ENCODE measurements at regions not wholly inside any gene's neighbourhood (a gene's known extent, or its start where the extent isn't known, plus 50 kb on each side); places are given as distances from the start of the nearest gene placed in this dataset.

GRCh38 chr15:69505956-69506556, 53.4 kb downstream of the RPLP1 start:
- H3K9ac ChIP-seq (ENCODE audit: low read depth, low read length) = no peak overlapping the region
- no peaks in the 10 kb centered on the region for H3K36me3 ChIP-seq (ENCODE audit: insufficient read depth, low read length)
- no peaks in the 10 kb centered on the region for H3K9me3 ChIP-seq (ENCODE audit: insufficient read depth, low read depth, low read length)
- no peaks in the 10 kb centered on the region for H3K4me1 ChIP-seq (ENCODE audit: insufficient read depth, low read length)
- H3K27me3 ChIP-seq (ENCODE audit: insufficient read depth, low read length) = no peaks in the 10 kb centered on the region
- WGBS = 92% methylated on average over 8 of the region's 9 CpGs
- no peak overlapping the region for H3K4me3 ChIP-seq (ENCODE audit: low read length)
- no peak overlapping the region for H3K27ac ChIP-seq (ENCODE audit: low read depth, low read length)

DNA sequence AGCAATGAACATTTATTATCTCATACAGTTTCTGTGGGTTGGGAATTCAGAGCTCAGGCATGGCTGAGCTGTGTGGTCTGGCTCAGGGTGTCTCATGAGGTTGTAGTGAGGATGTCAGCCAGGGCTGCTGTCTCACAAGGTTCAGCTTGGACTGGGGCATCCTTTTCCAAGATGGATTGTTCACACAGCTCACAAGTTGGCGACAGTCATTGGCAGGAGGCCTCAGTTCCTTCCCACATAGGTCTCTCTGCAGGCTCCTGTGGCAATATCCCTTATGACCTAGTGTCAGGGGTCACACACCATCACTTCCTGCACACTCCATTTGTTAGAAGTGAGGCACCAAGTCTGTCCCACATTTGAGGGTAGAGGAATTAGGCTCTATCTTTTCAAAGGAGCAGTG, 56.0 kb downstream of the RPLP1 start:
- H3K27me3 ChIP-seq (ENCODE audit: insufficient read depth, low read length) = no peaks in the 10 kb centered on the region
- 95% methylated on average over 1 of the region's 1 CpG for WGBS
- H3K4me1 ChIP-seq (ENCODE audit: insufficient read depth, low read length) = no peaks in the 10 kb centered on the region
- H3K4me3 ChIP-seq (ENCODE audit: low read length) = no peak overlapping the region
- H3K36me3 ChIP-seq (ENCODE audit: insufficient read depth, low read length) = no peaks in the 10 kb centered on the region
- no peak overlapping the region for H3K9ac ChIP-seq (ENCODE audit: low read depth, low read length)
- no peak overlapping the region for H3K27ac ChIP-seq (ENCODE audit: low read depth, low read length)
- no peaks in the 10 kb centered on the region for H3K9me3 ChIP-seq (ENCODE audit: insufficient read depth, low read depth, low read length)

GRCh38 chr15:69509131-69509530, 56.5 kb downstream of the RPLP1 start:
- H3K27ac ChIP-seq (ENCODE audit: low read depth, low read length) = no peak overlapping the region
- H3K4me3 ChIP-seq (ENCODE audit: low read length) = no peak overlapping the region
- H3K27me3 ChIP-seq (ENCODE audit: insufficient read depth, low read length) = no peaks in the 10 kb centered on the region
- WGBS = 81% methylated on average over 4 of the region's 4 CpGs
- H3K9ac ChIP-seq (ENCODE audit: low read depth, low read length) = no peak overlapping the region
- H3K4me1 ChIP-seq (ENCODE audit: insufficient read depth, low read length) = no peaks in the 10 kb centered on the region
- H3K36me3 ChIP-seq (ENCODE audit: insufficient read depth, low read length) = no peaks in the 10 kb centered on the region
- no peaks in the 10 kb centered on the region for H3K9me3 ChIP-seq (ENCODE audit: insufficient read depth, low read depth, low read length)

DNA sequence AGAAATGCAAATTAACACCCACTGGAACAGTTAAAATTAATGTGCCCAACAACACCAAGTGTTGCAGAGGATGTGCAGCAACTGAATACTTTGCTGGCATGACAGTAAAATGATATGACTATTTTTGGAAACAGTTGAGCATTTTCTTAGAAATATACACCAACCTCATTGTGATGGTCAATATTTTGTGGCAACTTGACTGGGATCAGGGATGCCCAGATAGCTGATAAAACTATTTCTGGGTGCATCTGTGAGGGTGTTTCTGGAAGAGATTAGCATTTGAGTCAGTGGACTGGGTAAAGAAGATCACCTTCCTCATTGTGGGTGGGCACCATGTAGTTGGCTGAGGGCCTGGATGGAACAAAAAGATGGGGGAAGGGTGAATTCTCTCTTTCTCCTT, 57.9 kb downstream of the RPLP1 start:
- Histone ChIP-seq H3K9me3 (ENCODE audit: insufficient read depth, low read depth, low read length) (peaks cover 4% of the 10 kb centered on the region; the same call in 1 of the 2 replicates), H3K4me1 (ENCODE audit: insufficient read depth, low read length) (no peaks in the 10 kb centered on the region), H3K27ac (ENCODE audit: low read depth, low read length) (no peak overlapping the region)

DNA sequence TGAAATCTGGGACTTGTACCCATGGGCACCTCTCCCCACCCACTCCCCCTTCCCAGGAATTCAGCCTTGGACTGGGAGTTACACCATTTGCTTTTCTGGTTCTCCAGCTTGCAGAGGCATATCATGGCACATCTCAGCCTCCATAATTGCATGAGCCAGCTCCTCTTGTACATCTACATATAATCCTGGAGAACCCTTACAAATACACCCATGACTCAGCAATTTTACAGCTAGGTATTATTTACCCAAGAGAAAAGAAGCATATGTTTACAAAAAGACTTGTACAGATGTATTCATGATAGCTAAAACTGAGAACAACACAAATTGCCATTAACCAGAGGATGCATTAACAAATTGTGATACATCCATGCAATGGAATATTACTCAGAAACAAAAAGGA, 58.4 kb downstream of the RPLP1 start:
- Histone ChIP-seq H3K9ac (ENCODE audit: low read depth, low read length) (no peak overlapping the region), H3K27me3 (ENCODE audit: insufficient read depth, low read length) (no peaks in the 10 kb centered on the region), H3K4me1 (ENCODE audit: insufficient read depth, low read length) (no peaks in the 10 kb centered on the region)

More for the DNA sequence above, 57.9 kb downstream of the RPLP1 start:
- no peaks in the 10 kb centered on the region for H3K27me3 ChIP-seq (ENCODE audit: insufficient read depth, low read length)
- no peak overlapping the region for H3K4me3 ChIP-seq (ENCODE audit: low read length)
- no peak overlapping the region for H3K9ac ChIP-seq (ENCODE audit: low read depth, low read length)
- no peaks in the 10 kb centered on the region for H3K36me3 ChIP-seq (ENCODE audit: insufficient read depth, low read length)

GRCh38 chr15:69511716-69512340, 59.2 kb downstream of the RPLP1 start:
- H3K27ac ChIP-seq (ENCODE audit: low read depth, low read length) = no peak overlapping the region
- peaks cover 4% of the 10 kb centered on the region; the same call in 1 of the 2 replicates for H3K9me3 ChIP-seq (ENCODE audit: insufficient read depth, low read depth, low read length)
- H3K9ac ChIP-seq (ENCODE audit: low read depth, low read length) = no peak overlapping the region
- H3K4me3 ChIP-seq (ENCODE audit: low read length) = no peak overlapping the region
- 95% methylated on average over 2 of the region's 3 CpGs for WGBS
- H3K36me3 ChIP-seq (ENCODE audit: insufficient read depth, low read length) = no peaks in the 10 kb centered on the region
- no peaks in the 10 kb centered on the region for H3K4me1 ChIP-seq (ENCODE audit: insufficient read depth, low read length)
- no peaks in the 10 kb centered on the region for H3K27me3 ChIP-seq (ENCODE audit: insufficient read depth, low read length)

More for the DNA sequence above, 58.4 kb downstream of the RPLP1 start:
- Histone ChIP-seq H3K36me3 (ENCODE audit: insufficient read depth, low read length) (no peaks in the 10 kb centered on the region), H3K9me3 (ENCODE audit: insufficient read depth, low read depth, low read length) (peaks cover 4% of the 10 kb centered on the region; the same call in 1 of the 2 replicates), H3K27ac (ENCODE audit: low read depth, low read length) (no peak overlapping the region), H3K4me3 (ENCODE audit: low read length) (no peak overlapping the region)

GRCh38 chr15:69513450-69513960, 60.9 kb downstream of the RPLP1 start:
- H3K4me1 ChIP-seq (ENCODE audit: insufficient read depth, low read length) = no peaks in the 10 kb centered on the region
- H3K27me3 ChIP-seq (ENCODE audit: insufficient read depth, low read length) = no peaks in the 10 kb centered on the region
- H3K36me3 ChIP-seq (ENCODE audit: insufficient read depth, low read length) = no peaks in the 10 kb centered on the region
- H3K27ac ChIP-seq (ENCODE audit: low read depth, low read length) = no peak overlapping the region
- WGBS = 92% methylated on average over 5 of the region's 5 CpGs
- no peak overlapping the region for H3K4me3 ChIP-seq (ENCODE audit: low read length)
- H3K9me3 ChIP-seq (ENCODE audit: insufficient read depth, low read depth, low read length) = peaks cover 4% of the 10 kb centered on the region; the same call in 1 of the 2 replicates
- no peak overlapping the region for H3K9ac ChIP-seq (ENCODE audit: low read depth, low read length)

DNA sequence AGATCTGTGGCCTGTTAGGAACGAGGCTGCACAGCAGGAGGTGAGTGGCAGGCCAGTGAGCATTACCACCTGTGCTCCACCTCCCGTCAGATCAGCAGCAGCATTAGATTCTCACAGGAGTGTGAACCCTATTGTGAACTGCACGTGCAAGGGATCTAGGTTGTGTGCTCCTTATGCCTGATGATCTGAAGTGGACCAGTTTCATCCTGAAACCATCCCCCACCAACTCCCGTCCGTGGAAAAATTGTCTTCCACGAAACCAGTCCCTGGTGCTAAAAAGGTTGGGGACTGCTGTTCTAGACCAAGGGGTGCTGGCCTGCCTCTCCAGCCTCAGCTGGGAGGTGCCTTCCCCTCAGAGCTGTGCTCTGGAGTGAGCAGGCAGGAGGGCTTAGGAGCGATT, 61.4 kb downstream of the RPLP1 start:
- H3K9ac ChIP-seq (ENCODE audit: low read depth, low read length) = no peak overlapping the region
- H3K4me3 ChIP-seq (ENCODE audit: low read length) = no peak overlapping the region
- H3K27ac ChIP-seq (ENCODE audit: low read depth, low read length) = no peak overlapping the region
- no peaks in the 10 kb centered on the region for H3K4me1 ChIP-seq (ENCODE audit: insufficient read depth, low read length)
- H3K36me3 ChIP-seq (ENCODE audit: insufficient read depth, low read length) = no peaks in the 10 kb centered on the region
- H3K9me3 ChIP-seq (ENCODE audit: insufficient read depth, low read depth, low read length) = peaks cover 4% of the 10 kb centered on the region; the same call in 1 of the 2 replicates
- H3K27me3 ChIP-seq (ENCODE audit: insufficient read depth, low read length) = no peaks in the 10 kb centered on the region
- WGBS = 84% methylated on average over 6 of the region's 7 CpGs

GRCh38 chr15:69515508-69515907, 62.9 kb downstream of the RPLP1 start:
- H3K9ac ChIP-seq (ENCODE audit: low read depth, low read length) = no peak overlapping the region
- no peaks in the 10 kb centered on the region for H3K36me3 ChIP-seq (ENCODE audit: insufficient read depth, low read length)
- H3K4me3 ChIP-seq (ENCODE audit: low read length) = no peak overlapping the region
- H3K27ac ChIP-seq (ENCODE audit: low read depth, low read length) = no peak overlapping the region
- peaks cover 4% of the 10 kb centered on the region; the same call in 1 of the 2 replicates for H3K9me3 ChIP-seq (ENCODE audit: insufficient read depth, low read depth, low read length)
- 94% methylated on average over 4 of the region's 4 CpGs for WGBS
- no peaks in the 10 kb centered on the region for H3K27me3 ChIP-seq (ENCODE audit: insufficient read depth, low read length)
- no peaks in the 10 kb centered on the region for H3K4me1 ChIP-seq (ENCODE audit: insufficient read depth, low read length)

DNA sequence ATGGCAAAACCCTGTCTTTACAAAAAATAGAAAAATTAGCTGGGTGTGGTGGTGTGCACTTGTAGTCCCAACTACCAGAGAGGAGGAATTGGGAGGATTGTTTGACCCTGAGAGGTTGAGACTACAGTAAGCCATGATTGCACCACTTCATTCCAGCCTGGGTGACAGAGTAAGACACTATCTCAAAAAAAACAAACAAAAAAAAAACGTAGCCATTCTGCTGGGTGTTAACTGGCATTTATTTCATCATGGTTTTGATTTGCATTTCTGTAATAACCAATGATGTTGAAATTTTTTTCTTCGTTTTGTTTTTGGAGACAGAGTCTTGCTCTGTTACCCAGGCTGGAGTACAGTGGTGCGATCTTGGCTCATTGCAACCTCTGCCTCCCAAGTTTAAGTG, 63.3 kb downstream of the RPLP1 start:
- Histone ChIP-seq H3K4me3 (ENCODE audit: low read length) (no peak overlapping the region), H3K4me1 (ENCODE audit: insufficient read depth, low read length) (no peaks in the 10 kb centered on the region), H3K27ac (ENCODE audit: low read depth, low read length) (no peak overlapping the region), H3K36me3 (ENCODE audit: insufficient read depth, low read length) (no peaks in the 10 kb centered on the region), H3K9ac (ENCODE audit: low read depth, low read length) (no peak overlapping the region), H3K9me3 (ENCODE audit: insufficient read depth, low read depth, low read length) (peaks cover 4% of the 10 kb centered on the region; the same call in 1 of the 2 replicates), H3K27me3 (ENCODE audit: insufficient read depth, low read length) (no peaks in the 10 kb centered on the region)
- 94% methylated on average over 3 of the region's 3 CpGs for WGBS

DNA sequence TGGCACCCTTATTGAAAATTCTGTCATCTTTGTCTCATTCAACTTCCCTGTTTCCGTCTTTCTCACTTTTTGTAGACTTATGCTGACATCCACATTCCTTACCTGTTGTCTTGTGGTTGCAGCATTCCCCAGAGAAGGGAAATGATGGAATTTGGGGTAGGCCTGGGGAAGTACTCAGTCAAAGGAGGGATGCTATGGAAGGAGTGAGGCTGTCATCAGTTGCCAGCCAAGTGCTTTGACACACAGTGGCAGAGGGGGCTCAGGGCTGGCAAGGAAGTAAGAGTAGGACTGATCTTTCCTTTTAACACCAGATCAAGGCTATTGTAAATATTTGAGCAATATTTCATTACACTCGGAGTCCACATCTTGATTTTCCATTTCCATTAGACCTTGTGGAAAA, 64.4 kb downstream of the RPLP1 start:
- 89% methylated on average over 1 of the region's 2 CpGs for whole genome bisulfite sequencing
- no peak overlapping the region for H3K4me3 ChIP-seq (ENCODE audit: low read length)
- no peak overlapping the region for H3K9ac ChIP-seq (ENCODE audit: low read depth, low read length)
- H3K27me3 ChIP-seq (ENCODE audit: insufficient read depth, low read length) = no peaks in the 10 kb centered on the region
- H3K36me3 ChIP-seq (ENCODE audit: insufficient read depth, low read length) = no peaks in the 10 kb centered on the region
- H3K9me3 ChIP-seq (ENCODE audit: insufficient read depth, low read depth, low read length) = peaks cover 4% of the 10 kb centered on the region; the same call in 1 of the 2 replicates
- no peaks in the 10 kb centered on the region for H3K4me1 ChIP-seq (ENCODE audit: insufficient read depth, low read length)
- H3K27ac ChIP-seq (ENCODE audit: low read depth, low read length) = no peak overlapping the region
